SK-N-SH (cell line): ENCODE measurements at regions not wholly inside any gene's neighbourhood (a gene's known extent, or its start where the extent isn't known, plus 50 kb on each side); places are given as distances from the start of the nearest gene placed in this dataset.

ENCODE experiments used
- POLR2AphosphoS5 ChIP-seq: IDR thresholded peaks from 2 replicates; pipeline ENCODE4 v1.6.1; 2012; ENCODE audit warnings: low read depth, low read length
- YY1 ChIP-seq: IDR thresholded peaks from 2 replicates; pipeline ENCODE4 v1.4.0; 2012; ENCODE audit warnings: low read depth, mild to moderate bottlenecking
- TF ChIP-seq, protein P1 (sequence below): fragments of 200-600 bp; sonication (generic); IDR thresholded peaks from 2 replicates; pipeline ENCODE4 v1.6.1; 2017; ENCODE audit warnings: antibody characterized with exemption, mild to moderate bottlenecking, moderate library complexity

DNA sequence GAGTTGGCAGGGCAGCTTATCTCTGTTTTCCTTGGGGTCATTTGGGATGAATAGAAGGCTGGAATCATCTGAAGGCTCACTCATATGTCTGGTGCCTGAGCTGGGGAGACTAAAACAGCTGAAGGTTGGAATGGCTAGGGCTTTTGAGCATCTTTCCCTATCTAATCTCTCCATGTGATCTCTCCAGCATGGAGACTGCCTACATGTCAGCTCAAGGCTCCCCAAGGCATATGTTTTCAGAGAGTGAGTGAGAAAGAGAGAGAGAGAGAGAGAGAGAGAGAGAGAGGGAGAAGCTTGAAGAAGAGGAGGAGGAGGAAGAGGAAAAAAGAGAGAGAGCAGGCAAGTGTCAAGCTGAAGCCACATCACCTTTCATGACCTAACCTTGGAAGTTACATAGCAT is 143.4 kb downstream of the EBLN2 start:
- TF ChIP-seq YY1 (no peak), POLR2AphosphoS5 (no peak)
- TF ChIP-seq, protein P1, sequence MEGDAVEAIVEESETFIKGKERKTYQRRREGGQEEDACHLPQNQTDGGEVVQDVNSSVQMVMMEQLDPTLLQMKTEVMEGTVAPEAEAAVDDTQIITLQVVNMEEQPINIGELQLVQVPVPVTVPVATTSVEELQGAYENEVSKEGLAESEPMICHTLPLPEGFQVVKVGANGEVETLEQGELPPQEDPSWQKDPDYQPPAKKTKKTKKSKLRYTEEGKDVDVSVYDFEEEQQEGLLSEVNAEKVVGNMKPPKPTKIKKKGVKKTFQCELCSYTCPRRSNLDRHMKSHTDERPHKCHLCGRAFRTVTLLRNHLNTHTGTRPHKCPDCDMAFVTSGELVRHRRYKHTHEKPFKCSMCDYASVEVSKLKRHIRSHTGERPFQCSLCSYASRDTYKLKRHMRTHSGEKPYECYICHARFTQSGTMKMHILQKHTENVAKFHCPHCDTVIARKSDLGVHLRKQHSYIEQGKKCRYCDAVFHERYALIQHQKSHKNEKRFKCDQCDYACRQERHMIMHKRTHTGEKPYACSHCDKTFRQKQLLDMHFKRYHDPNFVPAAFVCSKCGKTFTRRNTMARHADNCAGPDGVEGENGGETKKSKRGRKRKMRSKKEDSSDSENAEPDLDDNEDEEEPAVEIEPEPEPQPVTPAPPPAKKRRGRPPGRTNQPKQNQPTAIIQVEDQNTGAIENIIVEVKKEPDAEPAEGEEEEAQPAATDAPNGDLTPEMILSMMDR, result no peak
